ENCODE measurements at regions not wholly inside any gene's neighbourhood (a gene's known extent, or its start where the extent isn't known, plus 50 kb on each side); places are given as distances from the start of the nearest gene placed in this dataset.

GRCh38 chr5:4108690-4109089 is 513.1 kb downstream of the IRX1 start:
- DNase-seq (ENCODE audit: low spot score) = no peak

DNA sequence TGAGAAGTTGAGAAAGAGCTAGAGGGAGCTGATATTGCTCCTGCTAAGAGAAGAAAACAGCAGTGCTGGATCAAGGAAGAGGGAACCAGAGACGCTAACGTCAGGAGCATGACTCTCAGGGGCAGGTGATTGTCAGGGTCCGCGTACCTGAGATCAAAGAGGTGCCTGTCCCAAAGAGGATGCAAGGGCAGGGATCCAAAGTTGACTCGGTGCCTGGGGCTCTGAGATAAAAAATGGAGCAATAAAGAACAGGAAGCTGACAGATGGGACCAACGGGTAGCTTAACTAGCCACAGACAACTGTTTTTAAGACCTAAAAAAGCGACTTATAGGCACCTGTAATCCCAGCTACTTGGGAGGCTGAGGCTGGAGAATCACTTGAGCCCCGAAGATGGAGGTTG is 517.8 kb downstream of the IRX1 start:
- no peak for DNase-seq (ENCODE audit: low spot score)

- no peak for DNase-seq (ENCODE audit: low spot score)
Observed at GRCh38 chr5:4113905-4114304, 518.3 kb downstream of the IRX1 start.

GRCh38 chr5:4114452-4114851 is 518.8 kb downstream of the IRX1 start:
- DNase-seq (ENCODE audit: low spot score) = no peak

DNA sequence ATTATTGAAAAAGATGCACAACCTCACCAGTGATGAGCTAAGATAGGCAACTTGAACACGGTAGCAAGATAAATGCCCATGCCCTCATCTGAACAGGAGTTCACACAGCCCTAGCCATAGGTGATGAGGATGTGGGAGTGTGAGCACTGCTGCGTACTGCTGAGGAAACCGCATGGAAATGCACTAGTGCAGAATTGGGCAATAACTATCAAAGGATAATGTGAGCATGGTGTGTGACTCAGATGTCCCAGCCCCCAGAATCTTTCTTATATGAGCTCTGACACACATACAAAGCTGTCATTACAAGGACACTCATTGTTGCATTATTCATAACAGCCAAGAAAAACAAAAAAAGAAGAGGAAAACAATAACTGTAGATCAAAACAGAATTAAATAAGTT is 521.2 kb downstream of the IRX1 start:
- peak; percentile 57 for DNase-seq (ENCODE audit: low spot score)

DNA sequence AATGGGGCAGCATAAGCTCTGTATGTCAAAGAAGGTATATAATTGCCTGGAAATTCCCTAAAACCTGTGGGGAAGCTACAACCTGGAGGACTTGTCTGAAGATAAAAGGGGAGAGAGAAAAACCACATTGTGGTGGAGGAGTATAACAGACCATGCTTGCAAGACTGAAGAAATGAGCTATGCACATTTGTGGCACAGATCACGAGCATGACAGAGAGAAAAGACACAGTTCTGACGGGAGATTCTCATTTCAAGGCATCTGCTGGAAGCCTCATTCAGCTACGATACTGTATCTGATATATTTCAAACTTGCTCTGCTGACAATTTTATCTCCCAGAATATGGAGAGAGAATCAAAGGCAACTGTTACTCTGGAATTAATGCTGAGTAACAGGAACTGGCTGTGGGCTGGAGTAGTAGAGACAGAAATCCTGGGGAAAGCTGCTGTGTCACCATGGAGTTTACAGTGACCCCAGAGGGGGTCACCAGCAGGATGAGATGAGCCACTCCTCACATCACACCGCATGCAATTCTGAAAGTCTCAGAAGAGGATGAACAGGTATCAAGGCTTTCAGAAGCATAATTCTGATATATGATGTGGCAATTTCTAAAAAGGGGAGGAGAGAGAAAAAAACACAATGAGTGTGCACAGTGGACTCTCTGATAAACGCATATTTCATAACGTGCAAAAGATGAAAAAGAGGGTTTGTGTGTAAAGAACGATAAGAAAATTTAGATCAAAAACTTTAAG is 528.8 kb downstream of the IRX1 start:
- peak; percentile 23 for DNase-seq (ENCODE audit: low spot score)

GRCh38 chr5:4128994-4129393 is 533.4 kb downstream of the IRX1 start:
- DNase-seq (ENCODE audit: low spot score) = no peak

DNA sequence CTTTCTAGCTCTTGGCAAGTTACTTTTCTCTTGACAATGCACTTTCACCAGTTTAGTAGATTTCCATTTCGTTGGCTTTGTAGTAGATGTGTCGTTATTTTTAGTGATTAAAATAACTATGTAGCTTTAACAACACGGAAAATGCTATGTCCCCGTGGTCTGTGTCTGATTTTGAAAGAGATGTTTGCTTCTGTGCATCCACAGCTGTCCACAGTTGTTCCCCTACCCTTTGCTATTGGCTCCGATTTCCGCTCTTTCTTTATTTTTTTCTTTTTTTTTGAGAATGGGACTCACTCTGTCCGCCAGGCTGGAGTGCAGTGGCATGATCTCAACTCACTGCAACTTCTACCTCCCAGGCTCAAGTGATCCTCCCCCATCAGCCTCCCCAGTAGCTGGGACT is 533.9 kb downstream of the IRX1 start:
- DNase-seq (ENCODE audit: low spot score) = no peak

GRCh38 chr5:4130819-4131218 is 535.2 kb downstream of the IRX1 start:
- no peak for DNase-seq (ENCODE audit: low spot score)

DNA sequence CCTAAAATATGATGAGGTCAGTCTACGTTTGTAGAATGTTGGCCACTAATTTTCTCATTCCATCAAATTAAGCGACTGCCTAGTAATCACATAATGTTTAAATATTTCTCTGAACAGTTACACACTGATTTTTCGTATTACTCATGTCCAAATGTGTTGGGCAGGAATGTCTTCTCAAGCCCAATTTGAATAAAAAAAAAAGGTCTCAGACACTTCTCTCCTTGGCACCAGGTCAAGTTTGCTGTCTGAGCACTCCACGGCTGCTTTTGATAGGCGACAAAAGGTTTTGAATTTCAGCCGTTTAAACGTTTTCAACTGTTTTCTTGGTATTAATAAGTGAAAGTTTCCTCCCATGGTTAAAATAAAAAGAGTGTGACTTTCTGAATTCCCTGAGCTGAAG is 542.1 kb downstream of the IRX1 start:
- DNase-seq (ENCODE audit: low spot score) = no peak

GRCh38 chr5:4142842-4143241 is 547.2 kb downstream of the IRX1 start:
- DNase-seq (ENCODE audit: low spot score) = no peak

DNA sequence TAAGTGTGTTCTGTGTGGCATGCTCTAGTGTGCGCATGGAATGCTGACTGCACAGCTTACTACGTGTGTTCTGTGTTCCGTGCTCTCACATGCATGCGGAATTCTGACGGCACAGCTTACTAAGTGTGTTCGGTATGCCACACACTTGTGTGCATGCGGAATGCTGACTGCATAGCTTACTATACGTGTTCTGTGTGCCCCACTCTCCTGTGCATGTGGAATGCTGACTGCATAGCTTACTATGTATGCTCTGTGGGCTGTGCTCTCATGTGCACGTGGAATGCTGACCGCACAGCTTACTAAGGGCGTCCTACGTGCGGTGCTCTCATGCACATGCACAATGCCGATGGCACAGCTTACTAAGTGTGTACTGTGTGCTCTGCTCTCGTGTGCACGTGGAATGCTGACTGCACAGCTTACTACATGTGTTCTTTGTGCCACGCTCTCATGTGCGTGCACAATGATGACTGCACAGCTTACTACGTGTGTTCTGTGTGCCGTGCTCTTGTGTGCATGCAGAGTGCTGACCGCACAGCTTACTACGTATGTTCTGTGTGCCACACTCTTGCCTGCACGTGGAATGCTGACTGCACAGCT is 548.9 kb downstream of the IRX1 start:
- DNase-seq (ENCODE audit: low spot score) = no peak

DNA sequence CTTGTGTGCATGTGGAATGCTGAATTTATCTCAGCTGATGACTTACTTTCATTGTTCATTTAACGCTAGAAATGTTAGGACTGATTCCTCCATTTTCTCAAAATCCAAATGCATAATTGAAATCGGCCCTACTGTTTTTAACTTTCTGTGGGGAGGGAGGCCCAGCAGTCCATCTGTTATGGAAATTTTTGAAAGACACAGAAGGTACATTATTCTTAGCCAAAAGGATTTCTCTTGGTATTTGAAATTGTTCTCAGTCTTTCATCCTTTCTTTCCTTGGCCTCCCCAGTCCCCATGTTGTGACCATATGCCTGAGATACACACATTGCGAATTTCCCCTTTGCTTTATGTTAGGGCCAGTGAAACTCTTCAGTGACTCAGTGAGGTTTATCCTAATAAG is 549.9 kb downstream of the IRX1 start:
- DNase-seq (ENCODE audit: low spot score) = no peak

- no peak for DNase-seq (ENCODE audit: low spot score)
Observed at GRCh38 chr5:4148009-4148408, 552.4 kb downstream of the IRX1 start.

GRCh38 chr5:4150067-4150466 is 554.4 kb downstream of the IRX1 start:
- no peak for DNase-seq (ENCODE audit: low spot score)

- no peak for DNase-seq (ENCODE audit: low spot score)
Observed at GRCh38 chr5:4156153-4156552, 560.5 kb downstream of the IRX1 start.

GRCh38 chr5:4156889-4157288 is 561.3 kb downstream of the IRX1 start:
- no peak for DNase-seq (ENCODE audit: low spot score)

DNA sequence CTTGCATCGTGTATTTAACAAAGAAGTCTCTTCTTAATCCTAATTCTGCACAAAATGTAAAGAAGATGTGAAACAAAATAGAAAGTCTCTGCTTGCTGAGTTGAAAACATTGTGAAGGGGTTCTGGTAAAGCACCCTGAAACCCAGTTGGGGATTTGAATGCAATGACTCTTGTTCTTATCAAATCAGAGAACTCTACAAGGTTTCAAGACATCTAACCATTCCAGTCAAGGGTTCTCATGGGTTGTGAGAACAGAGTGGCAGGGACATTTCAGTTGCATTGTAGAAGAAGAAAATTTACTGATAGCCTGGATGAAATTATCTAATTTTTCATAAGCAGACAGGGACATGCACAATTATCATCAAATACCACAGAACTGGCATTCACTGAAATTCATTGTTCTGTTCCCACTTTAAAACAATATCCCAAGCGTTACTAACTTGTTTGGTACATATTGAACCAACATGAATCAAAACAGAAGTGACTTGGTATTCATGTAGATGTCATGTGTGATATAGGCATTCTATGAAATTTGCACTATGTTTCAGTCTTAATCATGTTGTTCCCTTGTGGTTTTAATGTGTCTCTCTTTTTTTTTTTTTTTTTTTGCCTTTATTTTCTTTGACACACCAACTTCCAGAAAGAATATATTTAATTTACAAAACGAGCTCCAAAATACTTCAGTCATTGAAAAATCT is 563.3 kb downstream of the IRX1 start:
- no peak for DNase-seq (ENCODE audit: low spot score)

GRCh38 chr5:4159681-4160080 is 564.0 kb downstream of the IRX1 start:
- DNase-seq (ENCODE audit: low spot score) = peak; percentile 68

- DNase-seq (ENCODE audit: low spot score) = no peak
Observed at GRCh38 chr5:4164167-4164566, 568.5 kb downstream of the IRX1 start.

DNA sequence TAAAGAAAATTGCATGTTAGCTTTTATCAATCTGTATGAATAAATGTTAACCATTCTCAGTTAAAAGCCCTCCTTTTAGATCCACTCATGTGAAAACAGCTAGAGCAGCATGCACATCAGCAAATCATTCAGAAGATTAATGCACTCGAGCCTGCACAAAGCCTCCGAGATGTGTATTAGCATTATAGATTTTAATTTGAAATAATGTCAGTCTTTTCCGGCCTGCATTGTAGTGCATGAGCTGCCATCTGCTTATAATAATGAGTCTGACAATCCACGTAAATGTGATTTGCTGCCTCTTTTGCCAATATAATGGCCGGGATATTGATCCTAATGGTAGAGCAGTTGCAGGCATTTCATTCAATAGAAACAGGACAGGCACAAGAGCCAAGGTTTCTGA is 585.1 kb downstream of the IRX1 start:
- no peak for DNase-seq (ENCODE audit: low spot score)

GRCh38 chr5:4182144-4182543 is 586.5 kb downstream of the IRX1 start:
- DNase-seq (ENCODE audit: low spot score) = no peak

- no peak for DNase-seq (ENCODE audit: low spot score)
Observed at GRCh38 chr5:4185127-4185526, 589.5 kb downstream of the IRX1 start.

Measured in H4 (cell line).